ENCODE measurements at regions not wholly inside any gene's neighbourhood (a gene's known extent, or its start where the extent isn't known, plus 50 kb on each side); places are given as distances from the start of the nearest gene placed in this dataset.

DNA sequence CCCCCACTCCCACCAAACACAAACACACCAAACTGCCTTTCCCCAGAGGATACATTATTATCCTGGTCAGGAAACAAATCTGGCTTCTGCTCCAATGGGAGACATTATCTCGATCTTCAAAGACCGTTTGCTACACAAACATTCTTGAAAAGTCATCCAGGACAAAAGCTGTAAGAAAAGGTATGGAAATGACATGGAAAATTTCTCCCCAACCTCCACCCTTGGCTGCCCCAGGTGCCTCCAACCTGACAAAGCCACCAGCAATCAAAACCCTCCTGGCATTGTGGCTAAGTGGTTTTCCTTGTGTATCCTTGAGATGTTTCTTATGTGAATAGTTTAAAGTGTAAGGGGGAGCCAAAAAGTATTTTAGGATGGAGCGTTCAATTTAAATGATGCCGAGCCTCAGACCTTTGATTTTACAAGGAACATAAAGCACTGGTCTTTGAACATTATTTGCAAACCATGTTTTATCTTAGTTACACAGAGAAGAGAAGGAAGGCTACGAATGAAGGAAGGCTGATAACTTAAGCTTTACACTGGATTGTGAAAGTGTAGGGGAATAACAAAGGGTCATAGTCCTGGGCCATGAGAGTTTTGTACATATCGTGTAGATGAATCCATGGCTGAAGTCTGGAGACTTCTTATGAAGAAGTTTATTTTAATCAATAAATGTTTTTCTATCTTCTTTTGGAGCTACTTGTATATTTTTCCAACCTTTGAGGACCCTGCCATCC lies 418.9 kb upstream of the TMTC1 start:
- Histone ChIP-seq H3K4me3 (ENCODE audit: insufficient read depth, low read depth, low read length) (no peak overlapping the region), H3K36me3 (ENCODE audit: control insufficient read depth, insufficient read depth, low read length) (no peaks in the 10 kb centered on the region), H3K14ac (replicated peaks; ENCODE audit: low read depth, low read length) (no peak overlapping the region), H3K79me1 (ENCODE audit: low read depth in 1 of 2, low read length in 2 of 2) (no peaks in the 10 kb centered on the region), H3K56ac (ENCODE audit: extremely low read depth, insufficient read depth, low read length) (no peak overlapping the region), H3K23ac (ENCODE audit: low read depth, low read length) (no peak overlapping the region), H3K18ac (ENCODE audit: low read depth, low read length) (no peak overlapping the region), H3K9me3 (ENCODE audit: control insufficient read depth, insufficient read depth, low read length) (no peaks in the 10 kb centered on the region), H3K27me3 (ENCODE audit: control insufficient read depth, insufficient read depth, low read length) (peaks cover 36% of the 10 kb centered on the region), H4K91ac (ENCODE audit: insufficient read depth, low read depth, low read length) (no peak overlapping the region), H3K9ac (ENCODE audit: low read depth, low read length) (no peak overlapping the region), H2BK5ac (ENCODE audit: low read depth, low read length, poor library complexity, severe bottlenecking) (no peak overlapping the region), H2AK5ac (ENCODE audit: low read depth, low read length) (no peak overlapping the region), H2BK120ac (ENCODE audit: low read depth, low read length) (no peak overlapping the region), H2BK20ac (ENCODE audit: low read depth, low read length) (no peak overlapping the region), H3K4me1 (ENCODE audit: control insufficient read depth, insufficient read depth, low read length) (no peaks in the 10 kb centered on the region), H3K4me2 (ENCODE audit: low read depth, low read length) (no peak overlapping the region), H3K9me1 (ENCODE audit: insufficient read depth, low read length) (no peaks in the 10 kb centered on the region), H4K5ac (ENCODE audit: low read depth, low read length) (no peak overlapping the region), H3K27ac (ENCODE audit: insufficient read depth, low read length) (no peak overlapping the region), H4K20me1 (ENCODE audit: insufficient read depth, low read length) (no peaks in the 10 kb centered on the region), H3K4ac (ENCODE audit: low read depth, low read length) (no peak overlapping the region), H2AK9ac (replicated peaks; ENCODE audit: low read depth, low read length, poor library complexity) (no peak overlapping the region), H4K8ac (ENCODE audit: low read depth in 2 of 2, low read length in 2 of 2) (no peak overlapping the region), H2BK15ac (ENCODE audit: low read depth, low read length) (no peak overlapping the region), H2AFZ (replicated peaks; ENCODE audit: low read length, poor library complexity) (no peak overlapping the region)
- BruUV-seq (replicated peaks), result no TSS peak
- no peak for DNase-seq
- dilution Hi-C loops (cut with HindIII; ENCODE audit: low sequenced_read_pairs, unreplicated experiment), result no loop called here
- ATAC-seq (ENCODE audit: low read depth), result no peak
- TF ChIP-seq CEBPB (IDR thresholded peaks at IDR 0.05; ENCODE audit: low read depth, low read length), result no peak
- TF ChIP-seq RFX5 (IDR thresholded peaks at IDR 0.05; ENCODE audit: low read depth, low read length), result no peak
- no peak for TF ChIP-seq POLR2A (IDR thresholded peaks at IDR 0.05; ENCODE audit: low read depth, low read length)
- no peak for TF ChIP-seq FOS (IDR thresholded peaks at IDR 0.05; ENCODE audit: low read depth, low read length)
- no peak for TF ChIP-seq MXI1 (IDR thresholded peaks at IDR 0.05; ENCODE audit: borderline replicate concordance, low read depth, low read length)
- TF ChIP-seq BHLHE40 (IDR thresholded peaks at IDR 0.05; ENCODE audit: low read depth, low read length), result no peak
- TF ChIP-seq, protein P1, sequence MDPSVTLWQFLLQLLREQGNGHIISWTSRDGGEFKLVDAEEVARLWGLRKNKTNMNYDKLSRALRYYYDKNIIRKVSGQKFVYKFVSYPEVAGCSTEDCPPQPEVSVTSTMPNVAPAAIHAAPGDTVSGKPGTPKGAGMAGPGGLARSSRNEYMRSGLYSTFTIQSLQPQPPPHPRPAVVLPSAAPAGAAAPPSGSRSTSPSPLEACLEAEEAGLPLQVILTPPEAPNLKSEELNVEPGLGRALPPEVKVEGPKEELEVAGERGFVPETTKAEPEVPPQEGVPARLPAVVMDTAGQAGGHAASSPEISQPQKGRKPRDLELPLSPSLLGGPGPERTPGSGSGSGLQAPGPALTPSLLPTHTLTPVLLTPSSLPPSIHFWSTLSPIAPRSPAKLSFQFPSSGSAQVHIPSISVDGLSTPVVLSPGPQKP (IDR thresholded peaks at IDR 0.05; ENCODE audit: borderline replicate concordance, low read depth, low read length), result no peak
- TF ChIP-seq, protein P2, sequence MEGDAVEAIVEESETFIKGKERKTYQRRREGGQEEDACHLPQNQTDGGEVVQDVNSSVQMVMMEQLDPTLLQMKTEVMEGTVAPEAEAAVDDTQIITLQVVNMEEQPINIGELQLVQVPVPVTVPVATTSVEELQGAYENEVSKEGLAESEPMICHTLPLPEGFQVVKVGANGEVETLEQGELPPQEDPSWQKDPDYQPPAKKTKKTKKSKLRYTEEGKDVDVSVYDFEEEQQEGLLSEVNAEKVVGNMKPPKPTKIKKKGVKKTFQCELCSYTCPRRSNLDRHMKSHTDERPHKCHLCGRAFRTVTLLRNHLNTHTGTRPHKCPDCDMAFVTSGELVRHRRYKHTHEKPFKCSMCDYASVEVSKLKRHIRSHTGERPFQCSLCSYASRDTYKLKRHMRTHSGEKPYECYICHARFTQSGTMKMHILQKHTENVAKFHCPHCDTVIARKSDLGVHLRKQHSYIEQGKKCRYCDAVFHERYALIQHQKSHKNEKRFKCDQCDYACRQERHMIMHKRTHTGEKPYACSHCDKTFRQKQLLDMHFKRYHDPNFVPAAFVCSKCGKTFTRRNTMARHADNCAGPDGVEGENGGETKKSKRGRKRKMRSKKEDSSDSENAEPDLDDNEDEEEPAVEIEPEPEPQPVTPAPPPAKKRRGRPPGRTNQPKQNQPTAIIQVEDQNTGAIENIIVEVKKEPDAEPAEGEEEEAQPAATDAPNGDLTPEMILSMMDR (conservative IDR thresholded peaks at IDR 0.05; ENCODE audit: low read depth, low read length), result no peak
- TF ChIP-seq MAZ (IDR thresholded peaks at IDR 0.05; ENCODE audit: borderline replicate concordance, low read depth, low read length), result no peak
- TF ChIP-seq RAD21 (IDR thresholded peaks at IDR 0.05; ENCODE audit: low read length), result no peak
- TF ChIP-seq, protein P3, sequence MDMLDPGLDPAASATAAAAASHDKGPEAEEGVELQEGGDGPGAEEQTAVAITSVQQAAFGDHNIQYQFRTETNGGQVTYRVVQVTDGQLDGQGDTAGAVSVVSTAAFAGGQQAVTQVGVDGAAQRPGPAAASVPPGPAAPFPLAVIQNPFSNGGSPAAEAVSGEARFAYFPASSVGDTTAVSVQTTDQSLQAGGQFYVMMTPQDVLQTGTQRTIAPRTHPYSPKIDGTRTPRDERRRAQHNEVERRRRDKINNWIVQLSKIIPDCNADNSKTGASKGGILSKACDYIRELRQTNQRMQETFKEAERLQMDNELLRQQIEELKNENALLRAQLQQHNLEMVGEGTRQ (IDR thresholded peaks at IDR 0.05; ENCODE audit: low read depth, low read length), result no peak
- TF ChIP-seq MAFK (IDR thresholded peaks at IDR 0.05; ENCODE audit: low read depth, low read length), result no peak
- no peak for TF ChIP-seq SMC3 (IDR thresholded peaks at IDR 0.05; ENCODE audit: low read depth, low read length)
- no peak for TF ChIP-seq CHD1 (IDR thresholded peaks at IDR 0.05; ENCODE audit: low read depth, low read length)
- TF ChIP-seq RCOR1 (IDR thresholded peaks at IDR 0.05; ENCODE audit: insufficient replicate concordance, low read length), result no peak
- TF ChIP-seq NFE2L2 (IDR thresholded peaks at IDR 0.05; ENCODE audit: low read depth, low read length), result no peak
- intact Hi-C loops (cut with micrococcal nuclease), result no loop called here
- WGBS, 2 experiments (ENCODE audit: extremely low coverage in 2 of 2, insufficient read length in 1 of 2), result no CpG with 5 or more reads among the region's 6 CpGs
- in situ Hi-C loops (cut with MboI; ENCODE audit: low sequenced_read_pairs), result no loop called here
- CTCF ChIA-PET, result no interaction called here
- POLR2A ChIA-PET (ENCODE audit: unreplicated experiment), result interaction anchor here (0.6 kb wide), 1 partner anchor 14 kb away, joined by 3 read pairs; no protein-coding TSS in a partner anchor
